IMR-90 (cell line): ENCODE measurements at regions not wholly inside any gene's neighbourhood (a gene's known extent, or its start where the extent isn't known, plus 50 kb on each side); places are given as distances from the start of the nearest gene placed in this dataset.

Source experiments
- ATAC-seq: fragments of 200-7000 bp; cut with Tn5 transposase; 2 replicates; pipeline ENCODE4 v1.9.1; 2020; ENCODE audit warnings: low read depth, mild to moderate bottlenecking, moderate library complexity
- BruUV-seq: library from RNA; stranded (reverse); fragments of 400-500 nt; replicated peaks from 2 replicates; lab custom pipeline; 2021; lab: Mats Ljungman, UMichigan
- CTCF ChIA-PET: fragments of 300-600 bp; formaldehyde crosslinking; extraction: SDS; loops from one replicate; lab custom pipeline; 2021; ENCODE audit warnings: antibody characterized with exemption; lab: Yijun Ruan, JAX
- POLR2A ChIA-PET: fragments of 300-600 bp; sonication (Branson Sonifier 250); formaldehyde crosslinking; loops from one replicate; lab custom pipeline; 2022; ENCODE audit warnings: antibody characterized with exemption; ENCODE audit not compliant: unreplicated experiment; lab: Charles Lee
- DNase-seq: peaks from one replicate; pipeline ENCODE4 v3.0.0; 2013
- H2AFZ ChIP-seq: replicated peaks from 2 replicates; pipeline ENCODE3; 2013; ENCODE audit warnings: low read length, mild to moderate bottlenecking; ENCODE audit not compliant: poor library complexity
- H2AK5ac ChIP-seq: 2 replicates; pipeline ENCODE4 v1.6.1; 2013; ENCODE audit warnings: low read depth, low read length, inconsistent platforms
- H2AK9ac ChIP-seq: replicated peaks from 2 replicates; pipeline ENCODE3; 2013; ENCODE audit warnings: mild to moderate bottlenecking, low read depth, low read length, moderate library complexity; ENCODE audit not compliant: poor library complexity
- H2BK120ac ChIP-seq: 2 replicates; pipeline ENCODE4 v1.6.1; 2013; ENCODE audit warnings: low read depth, low read length, inconsistent platforms
- H2BK15ac ChIP-seq: 3 replicates; pipeline ENCODE4 v1.6.1; 2013; ENCODE audit warnings: low read depth, low read length, inconsistent platforms
- H2BK20ac ChIP-seq: 2 replicates; pipeline ENCODE4 v1.6.1; 2013; ENCODE audit warnings: low read depth, mild to moderate bottlenecking, inconsistent platforms, low read length, moderate library complexity
- H2BK5ac ChIP-seq: 2 replicates; pipeline ENCODE4 v1.6.1; 2013; ENCODE audit warnings: mild to moderate bottlenecking, low read depth, low read length, inconsistent platforms; ENCODE audit not compliant: poor library complexity, severe bottlenecking
- H3K14ac ChIP-seq: replicated peaks from 2 replicates; pipeline ENCODE4 v1.6.1; 2013; ENCODE audit warnings: low read depth, low read length, inconsistent platforms
- H3K18ac ChIP-seq: 2 replicates; pipeline ENCODE4 v1.6.1; 2013; ENCODE audit warnings: low read depth, low read length, control low read depth
- H3K23ac ChIP-seq: 2 replicates; pipeline ENCODE4 v1.6.1; 2013; ENCODE audit warnings: low read depth, low read length, inconsistent platforms
- H3K27ac ChIP-seq: 2 replicates; pipeline ENCODE4 v1.5.1; 2013; ENCODE audit warnings: mild to moderate bottlenecking, control low read depth, low read length; ENCODE audit not compliant: insufficient read depth
- H3K27me3 ChIP-seq: 2 replicates; pipeline ENCODE4 v1.6.1; 2013; ENCODE audit warnings: low read length; ENCODE audit not compliant: control insufficient read depth, insufficient read depth
- H3K36me3 ChIP-seq: 2 replicates; pipeline ENCODE4 v1.6.1; 2013; ENCODE audit warnings: low read length, mixed read lengths; ENCODE audit not compliant: control insufficient read depth, insufficient read depth
- H3K4ac ChIP-seq: 2 replicates; pipeline ENCODE4 v1.6.1; 2013; ENCODE audit warnings: low read depth, low read length, inconsistent platforms
- H3K4me1 ChIP-seq: 2 replicates; pipeline ENCODE4 v1.6.1; 2013; ENCODE audit warnings: low read length, mixed read lengths; ENCODE audit not compliant: control insufficient read depth, insufficient read depth
- H3K4me2 ChIP-seq: 2 replicates; pipeline ENCODE4 v1.6.1; 2013; ENCODE audit warnings: low read depth, mild to moderate bottlenecking, control low read depth, low read length, moderate library complexity
- H3K4me3 ChIP-seq: 2 replicates; pipeline ENCODE4 v1.5.1; 2013; ENCODE audit warnings: low read depth, mild to moderate bottlenecking, control low read depth, low read length, moderate library complexity; ENCODE audit not compliant: insufficient read depth
- H3K56ac ChIP-seq: 2 replicates; pipeline ENCODE4 v1.6.1; 2013; ENCODE audit warnings: low read length, inconsistent platforms; ENCODE audit not compliant: insufficient read depth; ENCODE audit errors: extremely low read depth
- H3K79me1 ChIP-seq, 2 experiments: 2 replicates each; pipeline ENCODE4 v1.6.1; 2013; ENCODE audit warnings: low read length in 2 of 2, inconsistent platforms in 1 of 2, low read depth in 1 of 2
- H3K9ac ChIP-seq: 2 replicates; pipeline ENCODE4 v1.6.1; 2013; ENCODE audit warnings: low read depth, low read length, control low read depth
- H3K9me1 ChIP-seq: 2 replicates; pipeline ENCODE4 v1.6.1; 2013; ENCODE audit warnings: low read length, inconsistent platforms; ENCODE audit not compliant: insufficient read depth
- H3K9me3 ChIP-seq: 2 replicates; pipeline ENCODE4 v1.6.1; 2013; ENCODE audit warnings: low read length; ENCODE audit not compliant: control insufficient read depth, insufficient read depth
- H4K20me1 ChIP-seq: 2 replicates; pipeline ENCODE4 v1.6.1; 2013; ENCODE audit warnings: low read length, inconsistent platforms; ENCODE audit not compliant: insufficient read depth
- H4K5ac ChIP-seq: 2 replicates; pipeline ENCODE4 v1.6.1; 2013; ENCODE audit warnings: mild to moderate bottlenecking, low read depth, low read length, control low read depth
- H4K8ac ChIP-seq, 2 experiments: 2 replicates each; pipeline ENCODE4 v1.6.1; 2013; ENCODE audit warnings: low read depth in 2 of 2, low read length in 2 of 2, control low read depth in 1 of 2, inconsistent platforms in 1 of 2
- H4K91ac ChIP-seq: 2 replicates; pipeline ENCODE4 v1.6.1; 2013; ENCODE audit warnings: low read depth, low read length, inconsistent platforms; ENCODE audit not compliant: insufficient read depth
- MAFK ChIP-seq: IDR thresholded peaks from 2 replicates; pipeline ENCODE4 v1.6.1; 2012; ENCODE audit warnings: low read depth, low read length, improper control_type of control experiment
- MAZ ChIP-seq: IDR thresholded peaks from 2 replicates; pipeline ENCODE4 v1.6.1; 2012; ENCODE audit warnings: low read depth, mild to moderate bottlenecking, low read length, improper control_type of control experiment, moderate library complexity, borderline replicate concordance
- RAD21 ChIP-seq: IDR thresholded peaks from 2 replicates; pipeline ENCODE4 v1.6.1; 2012; ENCODE audit warnings: low read length, improper control_type of control experiment
- RCOR1 ChIP-seq: IDR thresholded peaks from 2 replicates; pipeline ENCODE4 v1.6.1; 2012; ENCODE audit warnings: mild to moderate bottlenecking, low read length, improper control_type of control experiment; ENCODE audit not compliant: insufficient replicate concordance
- RFX5 ChIP-seq: IDR thresholded peaks from 2 replicates; pipeline ENCODE4 v1.8.0; 2012; ENCODE audit warnings: low read depth, mild to moderate bottlenecking, low read length, moderate library complexity
- WGBS, 2 experiments: methylation state at CpG; one replicate each; pipeline versions ENCODE4 v1.1.5 to v1.1.7; 2013; ENCODE audit warnings: missing lambda C conversion rate in 2 of 2; ENCODE audit not compliant: insufficient read length in 1 of 2; ENCODE audit errors: extremely low coverage in 2 of 2; 5-methylcytosine and 5-hydroxymethylcytosine counted together
- dilution Hi-C: fragments of 300-500 bp; cut with HindIII; formaldehyde crosslinking; loops from one replicate; pipeline ENCODE4 v1.14.3; 2018; ENCODE audit warnings: low sequenced_read_pairs; ENCODE audit not compliant: unreplicated experiment
- in situ Hi-C: fragments of 300-500 bp; cut with MboI; formaldehyde crosslinking; loops from 3 replicates; pipeline ENCODE4 v1.14.3; 2019; ENCODE audit warnings: low sequenced_read_pairs, inconsistent platforms, mixed read lengths
- intact Hi-C: fragments of 100-400 bp; cut with micrococcal nuclease; formaldehyde crosslinking; loops from 2 replicates; pipeline ENCODE4 v1.10.0; 2022

GRCh38 chr14:104318558-104319490 is 180.4 kb downstream of the KIF26A start:
- Histone ChIP-seq H3K27me3 (no peaks in the 10 kb centered on the region), H3K9ac (no peak overlapping the region), H4K91ac (no peak overlapping the region), H3K4me1 (no peaks in the 10 kb centered on the region), H4K8ac (no peak overlapping the region), H3K4ac (no peak overlapping the region), H2AFZ (no peak overlapping the region), H3K56ac (no peak overlapping the region), H3K27ac (no peak overlapping the region), H2BK15ac (no peak overlapping the region), H3K36me3 (no peaks in the 10 kb centered on the region), H3K9me3 (peaks cover 65% of the 10 kb centered on the region), H3K79me1 (no peaks in the 10 kb centered on the region), H4K20me1 (no peaks in the 10 kb centered on the region), H3K14ac (no peak overlapping the region), H3K9me1 (no peaks in the 10 kb centered on the region), H4K5ac (no peak overlapping the region), H2AK9ac (no peak overlapping the region), H2BK120ac (no peak overlapping the region), H2BK5ac (no peak overlapping the region), H3K4me2 (no peak overlapping the region), H3K23ac (no peak overlapping the region), H3K18ac (no peak overlapping the region), H3K4me3 (no peak overlapping the region), H2AK5ac (no peak overlapping the region), H2BK20ac (no peak overlapping the region)
- no CpG with 5 or more reads among the region's 25 CpGs for whole genome bisulfite sequencing, 2 experiments
- intact Hi-C loops (no loop called here), dilution Hi-C loops (no loop called here), in situ Hi-C loops (no loop called here)
- ChIA-PET CTCF (no interaction called here), POLR2A (no interaction called here)
- TF ChIP-seq MAZ (no peak), RAD21 (no peak), RFX5 (no peak), RCOR1 (no peak), MAFK (no peak)
- DNase-seq (no peak), ATAC-seq (no peak)
- BruUV-seq, result no TSS peak
